Vagina (tissue), 2 donors: ENCODE measurements at regions not wholly inside any gene's neighbourhood (a gene's known extent, or its start where the extent isn't known, plus 50 kb on each side); places are given as distances from the start of the nearest gene placed in this dataset.

ENCODE experiments used
- DNase-seq, 2 donors: peaks; one replicate each; pipeline ENCODE4 v3.0.0-alpha.2; 2017; ENCODE audit errors: extremely low spot score in 2 of 2
- H3K27ac ChIP-seq: fragments of 200-600 bp; sonication (generic); one replicate; pipeline ENCODE4 v1.5.1; 2019
- H3K27me3 ChIP-seq: fragments of 200-600 bp; sonication (generic); one replicate; pipeline ENCODE4 v1.5.1; 2019
- H3K36me3 ChIP-seq, 2 donors: fragments of 200-600 bp; sonication (generic); one replicate each; pipeline ENCODE4 v1.5.1; 2017 to 2019
- H3K4me1 ChIP-seq: fragments of 200-600 bp; sonication (generic); one replicate; pipeline ENCODE4 v1.5.1; 2019
- H3K4me3 ChIP-seq, 2 donors: fragments of 200-600 bp; sonication (generic); 1 replicate in 1 of 2; 2 replicates in 1 of 2; pipeline ENCODE4 v1.5.1; 2016 to 2019
- H3K9me3 ChIP-seq: fragments of 200-600 bp; sonication (generic); one replicate; pipeline ENCODE4 v1.5.1; 2019
- CTCF ChIP-seq, 3 experiments: fragments of 450-650 bp in 2 of 3; fragments of 200-600 bp in 1 of 3; sonication (generic) in 1 of 3; IDR thresholded peaks; one replicate each; pipeline ENCODE4 v1.5.1; 2017 to 2019; ENCODE audit warnings: antibody characterized with exemption in 3 of 3, mild to moderate bottlenecking in 2 of 3, moderate library complexity in 2 of 3
- POLR2A ChIP-seq, 2 donors: fragments of 450-650 bp; IDR thresholded peaks; one replicate each; pipeline ENCODE4 v1.6.1; 2017; ENCODE audit warnings: antibody characterized with exemption in 2 of 2, mild to moderate bottlenecking in 2 of 2, moderate library complexity in 2 of 2
- POLR2AphosphoS5 ChIP-seq, 2 donors: sonication (generic); formaldehyde crosslinking; IDR thresholded peaks; one replicate each; pipeline ENCODE4 v1.9.0; 2017; ENCODE audit warnings: antibody characterized with exemption in 2 of 2, mild to moderate bottlenecking in 2 of 2, low read depth in 1 of 2; ENCODE audit not compliant: insufficient read depth in 1 of 2
- intact Hi-C: fragments of 100-400 bp; cut with DNase I; formaldehyde crosslinking; loops from one replicate; pipeline ENCODE4 v1.15.1; 2023

GRCh38 chr16:61379311-61379710 is 656.9 kb downstream of the CDH8 start:
- H3K36me3 ChIP-seq = no peaks in the 10 kb centered on the region
- TF ChIP-seq CTCF (IDR thresholded peaks at IDR 0.05) (no peak), POLR2A (IDR thresholded peaks at IDR 0.05) (no peak), POLR2AphosphoS5 (IDR thresholded peaks at IDR 0.05; ENCODE audit: insufficient read depth in 1 of 2, low read depth in 1 of 2) (no peak)
- H3K4me1 ChIP-seq = no peaks in the 10 kb centered on the region
- no peak for DNase-seq
- intact Hi-C loops = no loop called here
- H3K27me3 ChIP-seq = no peaks in the 10 kb centered on the region
- H3K27ac ChIP-seq = no peak overlapping the region
- no peak overlapping the region for H3K4me3 ChIP-seq
- H3K9me3 ChIP-seq = no peaks in the 10 kb centered on the region

- intact Hi-C loops = no loop called here
- no peaks in the 10 kb centered on the region for H3K9me3 ChIP-seq
- no peaks in the 10 kb centered on the region for H3K4me1 ChIP-seq
- no peak for DNase-seq
- H3K4me3 ChIP-seq = no peak overlapping the region
- no peak overlapping the region for H3K27ac ChIP-seq
- TF ChIP-seq POLR2A (IDR thresholded peaks at IDR 0.05) (no peak), POLR2AphosphoS5 (IDR thresholded peaks at IDR 0.05; ENCODE audit: insufficient read depth in 1 of 2, low read depth in 1 of 2) (no peak), CTCF (IDR thresholded peaks at IDR 0.05) (no peak)
- H3K27me3 ChIP-seq = no peaks in the 10 kb centered on the region
- H3K36me3 ChIP-seq = no peaks in the 10 kb centered on the region
Observed at GRCh38 chr16:61374071-61374470, 662.2 kb downstream of the CDH8 start.

- DNase-seq = no peak
- Histone ChIP-seq H3K4me1 (no peaks in the 10 kb centered on the region), H3K36me3 (no peaks in the 10 kb centered on the region), H3K27ac (no peak overlapping the region), H3K9me3 (no peaks in the 10 kb centered on the region), H3K27me3 (no peaks in the 10 kb centered on the region), H3K4me3 (no peak overlapping the region)
- intact Hi-C loops = no loop called here
- no peak for TF ChIP-seq POLR2AphosphoS5 (IDR thresholded peaks at IDR 0.05; ENCODE audit: insufficient read depth in 1 of 2, low read depth in 1 of 2)
- TF ChIP-seq POLR2A (IDR thresholded peaks at IDR 0.05) = no peak
- TF ChIP-seq CTCF (IDR thresholded peaks at IDR 0.05) = no peak
Observed at GRCh38 chr16:61371881-61372280, 664.4 kb downstream of the CDH8 start.

GRCh38 chr16:61371388-61371787 is 664.9 kb downstream of the CDH8 start:
- no peaks in the 10 kb centered on the region for H3K36me3 ChIP-seq
- TF ChIP-seq CTCF (IDR thresholded peaks at IDR 0.05) = no peak
- no peak for TF ChIP-seq POLR2A (IDR thresholded peaks at IDR 0.05)
- TF ChIP-seq POLR2AphosphoS5 (IDR thresholded peaks at IDR 0.05; ENCODE audit: insufficient read depth in 1 of 2, low read depth in 1 of 2) = no peak
- no peaks in the 10 kb centered on the region for H3K27me3 ChIP-seq
- no peaks in the 10 kb centered on the region for H3K9me3 ChIP-seq
- no peak for DNase-seq
- intact Hi-C loops = no loop called here
- no peak overlapping the region for H3K4me3 ChIP-seq
- H3K4me1 ChIP-seq = no peaks in the 10 kb centered on the region
- no peak overlapping the region for H3K27ac ChIP-seq

GRCh38 chr16:61370564-61370963 is 665.7 kb downstream of the CDH8 start:
- DNase-seq = no peak
- H3K9me3 ChIP-seq = no peaks in the 10 kb centered on the region
- no peak overlapping the region for H3K4me3 ChIP-seq
- H3K4me1 ChIP-seq = no peaks in the 10 kb centered on the region
- H3K27me3 ChIP-seq = no peaks in the 10 kb centered on the region
- intact Hi-C loops = no loop called here
- TF ChIP-seq POLR2AphosphoS5 (IDR thresholded peaks at IDR 0.05; ENCODE audit: insufficient read depth in 1 of 2, low read depth in 1 of 2) (no peak), CTCF (IDR thresholded peaks at IDR 0.05) (no peak), POLR2A (IDR thresholded peaks at IDR 0.05) (no peak)
- H3K27ac ChIP-seq = no peak overlapping the region
- no peaks in the 10 kb centered on the region for H3K36me3 ChIP-seq
